B cell (primary cell): ENCODE measurements at regions not wholly inside any gene's neighbourhood (a gene's known extent, or its start where the extent isn't known, plus 50 kb on each side); places are given as distances from the start of the nearest gene placed in this dataset.

Experiments
- ATAC-seq: fragments of 200-7000 bp; cut with Tn5 transposase; one replicate; pipeline ENCODE4 v1.10.0; 2021; ENCODE audit warnings: low read depth, mild to moderate bottlenecking, moderate number of reproducible peaks, moderate library complexity
- CTCF ChIA-PET: fragments of 350-600 bp; sonication (Branson Sonifier 250); formaldehyde crosslinking; loops from one replicate; lab custom pipeline; 2021; ENCODE audit warnings: antibody characterized with exemption, inconsistent platforms; lab: Charles Lee
- POLR2A ChIA-PET: fragments of 350-600 bp; sonication (Branson Sonifier 250); formaldehyde crosslinking; loops from one replicate; lab custom pipeline; 2021; ENCODE audit warnings: antibody characterized with exemption; lab: Charles Lee
- DNase-seq: peaks from one replicate; pipeline ENCODE4 v3.0.0; 2013
- H2AFZ ChIP-seq: 2 replicates; pipeline ENCODE4 v1.6.1; 2012; ENCODE audit warnings: mild to moderate bottlenecking, low read depth, low read length; ENCODE audit not compliant: insufficient read depth, poor library complexity, severe bottlenecking
- H3K27ac ChIP-seq, 2 donors: 1 replicate in 1 of 2; 2 replicates in 1 of 2; pipeline ENCODE4 v1.5.1; 2012 to 2013; ENCODE audit warnings: low read length in 2 of 2, mild to moderate bottlenecking in 2 of 2, moderate library complexity in 1 of 2
- H3K27me3 ChIP-seq, 4 experiments: fragments of 200-600 bp in 1 of 4; sonication (generic) in 1 of 4; replicated peaks in 1 of 4; 1 replicate in 2 of 4; 2 replicates in 2 of 4; pipeline versions ENCODE4 v1.6.1 to v1.7.0; 2013 to 2016; ENCODE audit warnings: low read length in 3 of 4, mild to moderate bottlenecking in 2 of 4, mixed read lengths in 1 of 4, moderate library complexity in 1 of 4; ENCODE audit not compliant: insufficient read depth in 4 of 4, control insufficient read depth in 3 of 4; ENCODE audit errors: control extremely low read depth in 1 of 4
- H3K36me3 ChIP-seq, 2 experiments: replicated peaks in 1 of 2; 1 replicate in 1 of 2; 2 replicates in 1 of 2; pipeline versions ENCODE4 v1.6.1 to v1.7.1; 2013; ENCODE audit warnings: low read length in 1 of 2; ENCODE audit not compliant: insufficient read depth in 2 of 2, control insufficient read depth in 1 of 2; ENCODE audit errors: control extremely low read depth in 1 of 2, extremely low read depth in 1 of 2
- H3K4me1 ChIP-seq, 2 donors: fragments of 200-600 bp in 1 of 2; sonication (generic) in 1 of 2; 1 replicate in 1 of 2; 2 replicates in 1 of 2; pipeline versions ENCODE4 v1.5.1 to v1.6.1; 2013 to 2017; ENCODE audit warnings: low read length in 2 of 2; ENCODE audit not compliant: control insufficient read depth in 2 of 2, insufficient read depth in 2 of 2
- H3K4me2 ChIP-seq: replicated peaks from 2 replicates; pipeline ENCODE3; 2012; ENCODE audit warnings: mild to moderate bottlenecking, low read depth, low read length; ENCODE audit not compliant: poor library complexity, severe bottlenecking
- H3K4me3 ChIP-seq, 5 experiments: fragments of 200-600 bp in 1 of 5; sonication (generic) in 1 of 5; 1 replicate in 3 of 5; 2 replicates in 2 of 5; pipeline versions ENCODE4 v1.5.1 to v1.7.0; 2011 to 2016; ENCODE audit warnings: low read length in 4 of 5, mild to moderate bottlenecking in 4 of 5, low read depth in 2 of 5, control low read depth in 1 of 5, moderate library complexity in 1 of 5; ENCODE audit not compliant: insufficient read depth in 1 of 5; ENCODE audit errors: control extremely low read depth in 1 of 5, extremely low read depth in 1 of 5
- H3K79me2 ChIP-seq: fragments of 200-600 bp; sonication (generic); one replicate; pipeline ENCODE4 v1.6.0; 2016; ENCODE audit warnings: low read length; ENCODE audit not compliant: control insufficient read depth, insufficient read depth
- H3K9ac ChIP-seq: fragments of 200-600 bp; sonication (generic); 2 replicates; pipeline ENCODE4 v1.6.1; 2017; ENCODE audit warnings: mild to moderate bottlenecking, low read length, moderate library complexity
- H3K9me3 ChIP-seq, 3 donors: one replicate each; pipeline versions ENCODE4 v1.6.1 to v1.7.1; 2013; ENCODE audit warnings: low read length in 2 of 3; ENCODE audit not compliant: control insufficient read depth in 2 of 3, insufficient read depth in 1 of 3; ENCODE audit errors: control extremely low read depth in 1 of 3
- H4K20me1 ChIP-seq: 2 replicates; pipeline ENCODE4 v1.6.0; 2012; ENCODE audit warnings: mild to moderate bottlenecking, low read length; ENCODE audit not compliant: insufficient read depth, control insufficient read depth, poor library complexity, severe bottlenecking
- H3K27ac Mint-ChIP-seq: one replicate; pipeline ENCODE4 v1.8.0; 2021; ENCODE audit warnings: mixed read lengths
- H3K27me3 Mint-ChIP-seq: one replicate; pipeline ENCODE4 v1.8.0; 2021; ENCODE audit warnings: mixed read lengths
- H3K4me1 Mint-ChIP-seq: one replicate; pipeline ENCODE4 v1.8.0; 2021; ENCODE audit warnings: mixed read lengths
- H3K4me3 Mint-ChIP-seq: one replicate; pipeline ENCODE4 v1.8.0; 2021; ENCODE audit warnings: mixed read lengths
- H3K9me3 Mint-ChIP-seq: one replicate; pipeline ENCODE4 v1.8.0; 2022; ENCODE audit warnings: mixed read lengths; ENCODE audit not compliant: insufficient read depth
- CTCF ChIP-seq: fragments of 200-600 bp; IDR thresholded peaks from one replicate; pipeline ENCODE4 v1.8.0; 2022; ENCODE audit warnings: antibody characterized with exemption, mild to moderate bottlenecking
- EZH2 ChIP-seq: IDR thresholded peaks from 2 replicates; pipeline ENCODE4 v1.6.1; 2012; ENCODE audit warnings: borderline replicate concordance, low read depth, mild to moderate bottlenecking, moderate library complexity, low read length; ENCODE audit not compliant: insufficient read depth, poor library complexity, severe bottlenecking
- WGBS: methylation state at CpG from one replicate; pipeline ENCODE4 v1.1.5; 2013; ENCODE audit warnings: missing lambda C conversion rate; ENCODE audit not compliant: insufficient coverage; 5-methylcytosine and 5-hydroxymethylcytosine counted together
- intact Hi-C: fragments of 100-400 bp; cut with micrococcal nuclease; formaldehyde crosslinking; loops from one replicate; pipeline ENCODE4 v1.10.0; 2022

GRCh38 chr7:42414941-42415505 is 178.0 kb upstream of the GLI3 start:
- Histone ChIP-seq H3K27me3 (no peaks in the 10 kb centered on the region), H3K9me3 (no peaks in the 10 kb centered on the region), H3K4me3 (no peak overlapping the region), H4K20me1 (no peaks in the 10 kb centered on the region), H3K4me1 (no peaks in the 10 kb centered on the region), H2AFZ (no peak overlapping the region), H3K79me2 (no peaks in the 10 kb centered on the region), H3K27ac (no peak overlapping the region), H3K36me3 (no peaks in the 10 kb centered on the region), H3K4me2 (no peak overlapping the region), H3K9ac (no peak overlapping the region)
- DNase-seq (no peak), ATAC-seq (no peak)
- H3K4me3 Mint-ChIP-seq = no peak overlapping the region
- intact Hi-C loops = no loop called here
- no CpG with 5 or more reads among the region's 4 CpGs for WGBS
- H3K27me3 Mint-ChIP-seq = no peaks in the 10 kb centered on the region
- POLR2A ChIA-PET = no interaction called here
- no peaks in the 10 kb centered on the region for H3K4me1 Mint-ChIP-seq
- H3K27ac Mint-ChIP-seq = no peak overlapping the region
- no peak for TF ChIP-seq EZH2
- TF ChIP-seq CTCF = no peak
- no peaks in the 10 kb centered on the region for H3K9me3 Mint-ChIP-seq
- CTCF ChIA-PET = no interaction called here

- no peaks in the 10 kb centered on the region for H3K36me3 ChIP-seq
- ChIA-PET POLR2A (no interaction called here), CTCF (no interaction called here)
- ATAC-seq = no peak
- H3K9me3 Mint-ChIP-seq = no peaks in the 10 kb centered on the region
- no peaks in the 10 kb centered on the region for H3K4me1 Mint-ChIP-seq
- H3K4me3 ChIP-seq = no peak overlapping the region
- no peaks in the 10 kb centered on the region for H3K27me3 Mint-ChIP-seq
- H3K27ac ChIP-seq = no peak overlapping the region
- no peak overlapping the region for H2AFZ ChIP-seq
- no peaks in the 10 kb centered on the region for H3K4me1 ChIP-seq
- no peaks in the 10 kb centered on the region for H3K27me3 ChIP-seq
- no peaks in the 10 kb centered on the region for H4K20me1 ChIP-seq
- intact Hi-C loops = no loop called here
- H3K9ac ChIP-seq = no peak overlapping the region
- H3K79me2 ChIP-seq = no peaks in the 10 kb centered on the region
- H3K9me3 ChIP-seq = peaks cover 0 to 3% (median 0%) of the 10 kb centered on the region in 3 donors
- H3K4me2 ChIP-seq = no peak overlapping the region
- DNase-seq = no peak
- H3K27ac Mint-ChIP-seq = no peak overlapping the region
- TF ChIP-seq CTCF (no peak), EZH2 (no peak)
- H3K4me3 Mint-ChIP-seq = no peak overlapping the region
These were observed 177.0 kb upstream of the GLI3 start for GRCh38 chr7:42414028-42414427.
